ENCODE measurements at regions not wholly inside any gene's neighbourhood (a gene's known extent, or its start where the extent isn't known, plus 50 kb on each side); places are given as distances from the start of the nearest gene placed in this dataset.

DNA sequence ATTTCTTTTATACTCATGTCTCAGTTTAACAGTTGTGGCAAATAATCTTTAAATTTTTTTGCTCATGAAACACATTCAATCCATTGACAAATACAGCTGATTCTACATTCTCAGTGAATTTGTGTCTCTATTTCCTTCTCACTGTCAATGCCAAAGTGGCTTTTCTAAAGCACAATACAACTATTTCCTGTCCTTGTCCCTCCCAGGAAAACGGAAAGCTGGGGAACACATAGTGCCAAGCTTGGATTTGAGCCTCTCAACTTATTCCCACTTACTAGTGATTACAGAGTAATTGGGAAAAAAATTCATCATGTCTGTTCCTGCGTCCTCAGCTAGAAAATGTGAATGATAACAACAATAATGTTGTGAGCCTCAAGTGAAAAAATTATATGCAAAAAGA lies 899.7 kb upstream of the CDH2 start:
- TF ChIP-seq, protein P1, sequence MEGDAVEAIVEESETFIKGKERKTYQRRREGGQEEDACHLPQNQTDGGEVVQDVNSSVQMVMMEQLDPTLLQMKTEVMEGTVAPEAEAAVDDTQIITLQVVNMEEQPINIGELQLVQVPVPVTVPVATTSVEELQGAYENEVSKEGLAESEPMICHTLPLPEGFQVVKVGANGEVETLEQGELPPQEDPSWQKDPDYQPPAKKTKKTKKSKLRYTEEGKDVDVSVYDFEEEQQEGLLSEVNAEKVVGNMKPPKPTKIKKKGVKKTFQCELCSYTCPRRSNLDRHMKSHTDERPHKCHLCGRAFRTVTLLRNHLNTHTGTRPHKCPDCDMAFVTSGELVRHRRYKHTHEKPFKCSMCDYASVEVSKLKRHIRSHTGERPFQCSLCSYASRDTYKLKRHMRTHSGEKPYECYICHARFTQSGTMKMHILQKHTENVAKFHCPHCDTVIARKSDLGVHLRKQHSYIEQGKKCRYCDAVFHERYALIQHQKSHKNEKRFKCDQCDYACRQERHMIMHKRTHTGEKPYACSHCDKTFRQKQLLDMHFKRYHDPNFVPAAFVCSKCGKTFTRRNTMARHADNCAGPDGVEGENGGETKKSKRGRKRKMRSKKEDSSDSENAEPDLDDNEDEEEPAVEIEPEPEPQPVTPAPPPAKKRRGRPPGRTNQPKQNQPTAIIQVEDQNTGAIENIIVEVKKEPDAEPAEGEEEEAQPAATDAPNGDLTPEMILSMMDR (IDR thresholded peaks at IDR 0.05; ENCODE audit: low read depth, low read length), result no peak
- DNase-seq (ENCODE audit: extremely low read depth, low read depth), result no peak

- no peak for DNase-seq (ENCODE audit: extremely low read depth, low read depth)
- TF ChIP-seq, protein P1 (IDR thresholded peaks at IDR 0.05; ENCODE audit: low read depth, low read length), result no peak
Measured at GRCh38 chr18:29074147-29074546, 897.2 kb upstream of the CDH2 start.

DNA sequence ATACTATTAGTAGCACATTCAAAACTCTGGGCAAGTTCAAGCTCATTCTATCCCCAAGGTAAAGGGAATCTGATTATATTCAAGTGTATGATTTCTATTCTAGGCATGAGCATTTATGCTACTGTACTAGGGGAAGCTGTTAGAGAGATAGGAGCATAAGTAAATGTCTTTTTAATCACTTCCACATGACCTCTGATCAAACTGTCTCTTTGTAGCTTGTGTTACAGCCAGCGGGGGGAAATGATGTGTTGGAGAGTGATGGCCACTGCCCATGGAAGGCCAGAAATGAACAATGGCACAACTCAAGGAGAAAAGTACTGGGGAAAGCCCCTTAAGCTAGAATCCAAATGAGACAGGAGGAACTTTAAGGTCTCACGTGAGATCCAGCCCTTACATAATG lies 894.9 kb upstream of the CDH2 start:
- TF ChIP-seq, protein P1 (IDR thresholded peaks at IDR 0.05; ENCODE audit: low read depth, low read length), result no peak

DNA sequence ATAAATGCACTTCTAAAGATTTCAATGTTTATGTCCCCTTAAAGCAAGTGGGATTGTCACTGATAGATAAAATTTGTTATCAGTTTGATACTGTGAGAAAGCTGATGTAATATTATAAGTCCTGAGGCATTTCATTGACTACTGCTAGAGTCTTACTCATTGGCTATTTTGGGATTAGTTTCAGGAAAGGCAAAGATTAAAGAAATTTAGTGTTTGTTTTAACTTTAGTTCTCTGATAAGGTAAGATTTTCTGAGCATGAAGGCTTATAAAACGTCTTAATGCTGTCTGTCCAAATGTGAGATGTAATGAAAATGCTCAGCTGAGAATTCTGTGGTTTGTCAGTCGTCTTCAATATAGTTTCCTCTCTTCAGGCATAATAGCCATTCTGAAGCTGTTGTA lies 886.4 kb upstream of the CDH2 start:
- DNase-seq (ENCODE audit: extremely low read depth, low read depth), result no peak

More for the DNA sequence above, 894.9 kb upstream of the CDH2 start:
- no peak for DNase-seq (ENCODE audit: extremely low read depth, low read depth)

DNA sequence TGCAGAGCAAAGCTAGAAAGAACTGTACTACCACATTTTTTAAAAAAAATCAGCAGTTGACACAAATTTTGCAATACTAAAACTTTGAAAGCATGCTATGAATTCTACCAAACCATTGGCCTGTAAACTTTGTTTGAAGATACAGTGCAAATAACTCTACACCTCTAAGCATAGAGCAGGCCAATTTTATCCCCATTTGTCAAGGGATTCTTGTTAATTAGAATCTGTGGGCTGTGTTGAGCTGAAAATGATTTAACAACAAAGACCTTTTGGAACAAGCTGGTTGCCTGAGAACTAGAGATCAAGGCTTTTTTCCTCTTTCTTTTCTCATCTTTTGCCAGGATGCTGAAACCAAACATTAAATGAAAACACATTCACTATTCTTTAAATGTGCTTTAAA lies 886.0 kb upstream of the CDH2 start:
- no peak for DNase-seq (ENCODE audit: extremely low read depth, low read depth)
- TF ChIP-seq, protein P1 (IDR thresholded peaks at IDR 0.05; ENCODE audit: low read depth, low read length), result no peak

More for the DNA sequence above, 886.4 kb upstream of the CDH2 start:
- TF ChIP-seq, protein P1 (IDR thresholded peaks at IDR 0.05; ENCODE audit: low read depth, low read length), result no peak

DNA sequence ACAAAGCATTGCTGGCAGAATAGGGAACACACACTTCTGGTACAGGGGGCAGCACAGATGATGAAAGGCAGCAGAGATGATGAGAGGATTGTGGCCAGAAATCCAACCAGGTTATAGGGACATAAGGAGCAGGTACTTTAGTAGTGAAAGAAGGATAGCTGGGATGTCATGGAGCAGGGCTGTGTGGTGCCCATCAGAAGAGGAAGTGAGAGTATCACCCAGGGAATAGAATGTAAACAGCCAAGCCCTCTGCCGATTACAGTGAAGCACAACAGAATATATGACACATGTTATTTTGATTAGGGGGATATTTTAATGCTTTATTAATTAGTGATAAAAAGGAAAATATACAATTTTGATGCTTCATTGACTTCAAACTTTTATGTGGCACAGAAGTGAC lies 883.4 kb upstream of the CDH2 start:
- no peak for DNase-seq (ENCODE audit: extremely low read depth, low read depth)
- TF ChIP-seq, protein P1 (IDR thresholded peaks at IDR 0.05; ENCODE audit: low read depth, low read length), result no peak

DNA sequence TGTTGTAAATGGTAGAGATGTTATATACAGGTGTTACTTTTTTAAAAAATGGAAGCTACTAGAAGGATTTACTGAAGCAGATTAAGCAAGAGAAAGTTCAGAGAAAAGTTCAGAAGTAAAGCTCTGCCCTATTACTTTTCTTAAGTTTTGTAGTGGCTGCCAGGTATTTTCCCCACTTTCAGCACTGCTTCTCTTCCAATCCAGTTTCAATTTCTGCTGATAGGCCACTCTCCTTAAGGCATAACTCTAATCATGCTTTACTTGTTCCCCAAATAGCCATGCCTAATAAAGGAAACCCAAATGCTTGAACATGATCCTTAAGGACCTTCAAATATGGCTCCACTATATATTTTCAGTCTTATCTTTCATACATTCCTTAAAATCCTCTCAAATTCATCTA lies 880.8 kb upstream of the CDH2 start:
- TF ChIP-seq, protein P1 (IDR thresholded peaks at IDR 0.05; ENCODE audit: low read depth, low read length), result no peak
- DNase-seq (ENCODE audit: extremely low read depth, low read depth), result no peak
